Gastrocnemius medialis (tissue), 4 donors: ENCODE measurements at regions not wholly inside any gene's neighbourhood (a gene's known extent, or its start where the extent isn't known, plus 50 kb on each side); places are given as distances from the start of the nearest gene placed in this dataset.

Source experiments
- POLR2A ChIP-seq, 2 donors: fragments of 450-650 bp; IDR thresholded peaks; one replicate each; pipeline ENCODE4 v1.6.1; 2017; ENCODE audit warnings: antibody characterized with exemption in 2 of 2, mild to moderate bottlenecking in 2 of 2, moderate library complexity in 2 of 2
- TF ChIP-seq, protein P1 (sequence below), 5 experiments: fragments of 450-650 bp in 3 of 5; fragments of 200-600 bp in 2 of 5; sonication (generic) in 2 of 5; IDR thresholded peaks in 4 of 5; conservative IDR thresholded peaks in 1 of 5; 1 replicate in 4 of 5; 2 replicates in 1 of 5; pipeline ENCODE4 v1.5.1; 2016 to 2019; ENCODE audit warnings: antibody characterized with exemption in 5 of 5, mild to moderate bottlenecking in 3 of 5, moderate library complexity in 3 of 5

DNA sequence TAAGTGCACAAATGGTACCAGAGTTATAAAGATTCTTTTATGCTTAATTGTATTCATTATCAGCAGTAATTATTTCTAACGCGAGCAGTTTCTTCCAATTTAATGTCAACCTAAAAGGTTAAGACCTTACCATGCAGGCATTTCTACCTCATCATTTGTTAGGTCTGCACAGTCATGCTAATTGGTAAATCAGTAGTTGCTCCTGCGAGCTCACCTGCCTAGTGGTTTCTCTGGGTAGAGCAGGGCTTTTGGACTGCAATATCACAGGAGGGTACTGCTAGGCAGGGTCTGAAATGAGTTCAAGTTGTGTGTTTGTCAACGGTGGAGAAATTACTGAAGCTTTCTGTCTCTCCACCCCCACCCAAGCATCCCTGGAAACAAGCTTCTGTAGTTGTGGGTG, 558.5 kb upstream of the MGMT start:
- TF ChIP-seq, protein P1, sequence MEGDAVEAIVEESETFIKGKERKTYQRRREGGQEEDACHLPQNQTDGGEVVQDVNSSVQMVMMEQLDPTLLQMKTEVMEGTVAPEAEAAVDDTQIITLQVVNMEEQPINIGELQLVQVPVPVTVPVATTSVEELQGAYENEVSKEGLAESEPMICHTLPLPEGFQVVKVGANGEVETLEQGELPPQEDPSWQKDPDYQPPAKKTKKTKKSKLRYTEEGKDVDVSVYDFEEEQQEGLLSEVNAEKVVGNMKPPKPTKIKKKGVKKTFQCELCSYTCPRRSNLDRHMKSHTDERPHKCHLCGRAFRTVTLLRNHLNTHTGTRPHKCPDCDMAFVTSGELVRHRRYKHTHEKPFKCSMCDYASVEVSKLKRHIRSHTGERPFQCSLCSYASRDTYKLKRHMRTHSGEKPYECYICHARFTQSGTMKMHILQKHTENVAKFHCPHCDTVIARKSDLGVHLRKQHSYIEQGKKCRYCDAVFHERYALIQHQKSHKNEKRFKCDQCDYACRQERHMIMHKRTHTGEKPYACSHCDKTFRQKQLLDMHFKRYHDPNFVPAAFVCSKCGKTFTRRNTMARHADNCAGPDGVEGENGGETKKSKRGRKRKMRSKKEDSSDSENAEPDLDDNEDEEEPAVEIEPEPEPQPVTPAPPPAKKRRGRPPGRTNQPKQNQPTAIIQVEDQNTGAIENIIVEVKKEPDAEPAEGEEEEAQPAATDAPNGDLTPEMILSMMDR (IDR thresholded peaks at IDR 0.05 in 4 of 5, conservative IDR thresholded peaks at IDR 0.05 in 1 of 5) = no peak
- no peak for TF ChIP-seq POLR2A (IDR thresholded peaks at IDR 0.05)
